AG20443 (cell line): ENCODE measurements at regions not wholly inside any gene's neighbourhood (a gene's known extent, or its start where the extent isn't known, plus 50 kb on each side); places are given as distances from the start of the nearest gene placed in this dataset.
"Not testable (repeated sequence)": the region's sequence is repeated elsewhere in the genome, so short reads cannot be mapped to it uniquely, and the experiment has no call there.

Experiments
- DNase-seq: peaks from one replicate; pipeline ENCODE4 v3.0.0; 2012; ENCODE audit warnings: low spot score, mixed read lengths

DNA sequence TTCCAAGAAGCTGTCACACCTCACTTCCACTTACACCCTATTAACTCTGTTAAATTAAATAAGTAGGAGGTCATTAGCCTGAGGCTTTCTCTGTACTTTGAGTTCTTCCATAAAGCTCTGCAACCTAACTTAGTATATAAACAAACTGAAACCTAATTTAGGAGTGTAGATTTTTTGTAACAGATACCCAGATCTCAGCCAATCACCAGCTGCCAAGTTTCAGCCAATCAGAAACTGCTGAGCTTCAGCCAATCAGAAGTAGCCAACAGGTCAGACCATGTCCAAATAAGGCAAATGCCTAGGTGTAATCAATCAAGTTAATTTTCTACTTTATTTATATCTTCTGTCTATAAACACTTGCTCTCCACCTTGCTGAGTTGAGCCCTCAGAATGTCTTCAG is 142.7 kb upstream of the SULF2 start:
- no peak for DNase-seq

- DNase-seq: no peak
These were observed 142.1 kb upstream of the SULF2 start for GRCh38 chr20:47927385-47927851.

GRCh38 chr20:47926731-47927130 is 141.4 kb upstream of the SULF2 start:
- DNase-seq: no peak

- DNase-seq: no peak
These were observed 140.3 kb upstream of the SULF2 start for GRCh38 chr20:47925593-47925992.

DNA sequence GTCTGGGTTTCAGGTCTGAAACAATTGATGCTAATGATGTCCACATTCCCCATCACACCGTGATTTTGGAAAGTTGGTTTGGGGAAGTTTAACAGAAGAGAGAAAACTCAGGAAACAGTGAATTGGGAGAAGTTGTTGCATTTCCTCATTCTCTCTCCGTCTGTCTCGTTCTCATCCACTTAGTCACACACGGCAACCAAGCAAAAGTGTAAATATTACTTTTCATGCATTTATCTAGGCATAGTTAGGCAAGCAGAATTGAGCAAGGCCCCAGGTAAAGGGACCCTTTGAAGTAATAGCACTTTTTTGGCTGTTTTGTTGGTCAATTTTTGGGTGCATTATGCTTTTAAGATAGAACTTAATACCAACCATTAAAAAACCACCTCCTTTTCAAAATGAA is 137.0 kb upstream of the SULF2 start:
- DNase-seq: peak; percentile 54

GRCh38 chr20:47921829-47922228 is 136.5 kb upstream of the SULF2 start:
- not testable (repeated sequence) for DNase-seq

DNA sequence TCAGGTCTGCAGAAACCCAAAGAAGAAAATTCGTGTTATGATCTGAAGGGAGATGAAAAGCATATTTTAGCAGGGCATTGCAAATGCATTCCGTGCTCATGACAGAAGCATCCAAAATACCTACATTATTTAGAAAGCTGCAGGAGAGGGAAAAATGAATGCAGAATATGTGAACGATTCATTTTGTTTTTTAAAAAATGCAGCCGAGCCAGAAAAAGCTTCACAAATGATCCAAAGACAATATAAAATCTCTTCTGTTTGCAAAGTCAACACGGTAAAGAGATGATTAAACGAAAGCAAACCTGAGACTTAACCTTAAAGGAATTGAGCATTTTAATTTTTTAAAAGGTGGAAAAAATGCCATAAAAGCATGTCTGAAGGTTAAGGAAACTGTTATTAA is 136.1 kb upstream of the SULF2 start:
- DNase-seq: no peak

GRCh38 chr20:47917549-47918070 is 132.3 kb upstream of the SULF2 start:
- no peak for DNase-seq

DNA sequence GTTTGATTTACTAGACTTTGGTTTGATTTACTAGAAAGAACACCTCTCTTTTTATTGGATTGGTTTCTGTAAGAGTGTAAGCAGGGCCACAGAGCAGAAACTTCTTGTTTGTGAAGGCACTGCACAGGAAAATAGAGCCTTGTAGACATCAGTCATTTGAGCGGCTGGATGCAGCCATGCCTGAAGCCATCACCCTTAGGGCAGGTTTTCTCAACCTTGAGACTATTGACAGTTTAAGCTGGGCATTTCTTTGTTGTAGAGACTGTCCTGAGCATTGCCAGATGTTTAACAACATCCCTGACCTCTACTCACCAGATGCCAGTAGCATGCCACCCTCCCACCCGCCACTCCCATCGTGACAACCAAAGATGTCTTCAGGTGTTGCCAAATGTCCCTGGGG is 130.2 kb upstream of the SULF2 start:
- no peak for DNase-seq

GRCh38 chr20:47914792-47915191 is 129.5 kb upstream of the SULF2 start:
- no peak for DNase-seq

GRCh38 chr20:47912786-47913501 is 127.7 kb upstream of the SULF2 start:
- not testable (repeated sequence) for DNase-seq

GRCh38 chr20:47912165-47912564 is 126.9 kb upstream of the SULF2 start:
- not testable (repeated sequence) for DNase-seq

GRCh38 chr20:47909696-47910369 is 124.6 kb upstream of the SULF2 start:
- not testable (repeated sequence) for DNase-seq

- not testable (repeated sequence) for DNase-seq
These were observed 123.2 kb upstream of the SULF2 start for GRCh38 chr20:47908361-47909035.

DNA sequence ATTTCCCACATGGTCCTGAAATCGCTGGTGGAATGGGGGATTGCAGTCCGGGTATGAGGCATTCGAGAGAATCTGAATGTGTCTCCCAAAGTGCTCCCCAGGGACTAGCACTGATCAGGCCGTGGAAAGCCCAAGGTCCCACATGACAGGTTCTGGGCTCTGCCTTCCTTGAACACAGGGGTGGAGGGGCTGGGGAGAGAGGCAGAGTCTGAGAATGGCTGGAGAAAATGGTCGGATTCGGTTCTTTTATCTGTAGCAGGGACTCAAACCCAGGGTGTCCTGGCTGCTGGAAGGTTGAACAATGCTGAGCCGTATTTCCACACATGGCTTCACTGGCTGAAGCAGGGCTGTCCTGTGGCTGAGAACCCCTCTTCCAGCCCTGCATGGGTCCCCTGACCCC is 122.7 kb upstream of the SULF2 start:
- DNase-seq: not testable (repeated sequence)

- no peak for DNase-seq
These were observed 121.9 kb upstream of the SULF2 start for GRCh38 chr20:47907031-47907675.

DNA sequence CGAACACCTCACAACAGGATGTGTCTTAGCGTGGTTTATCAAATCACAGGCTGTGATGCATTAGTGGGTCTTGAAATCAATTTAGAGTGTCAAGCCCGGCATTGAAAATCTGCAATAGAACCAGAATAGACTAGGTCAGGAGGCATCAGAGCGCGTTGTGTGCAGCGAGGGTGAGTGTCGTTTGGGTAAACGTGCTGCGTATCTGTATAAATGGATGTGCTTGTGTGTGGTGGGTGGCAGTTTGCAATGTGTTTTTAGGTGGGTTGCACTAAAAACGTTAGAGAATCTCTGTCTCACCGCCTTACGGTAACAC is 121.0 kb upstream of the SULF2 start:
- no peak for DNase-seq

DNA sequence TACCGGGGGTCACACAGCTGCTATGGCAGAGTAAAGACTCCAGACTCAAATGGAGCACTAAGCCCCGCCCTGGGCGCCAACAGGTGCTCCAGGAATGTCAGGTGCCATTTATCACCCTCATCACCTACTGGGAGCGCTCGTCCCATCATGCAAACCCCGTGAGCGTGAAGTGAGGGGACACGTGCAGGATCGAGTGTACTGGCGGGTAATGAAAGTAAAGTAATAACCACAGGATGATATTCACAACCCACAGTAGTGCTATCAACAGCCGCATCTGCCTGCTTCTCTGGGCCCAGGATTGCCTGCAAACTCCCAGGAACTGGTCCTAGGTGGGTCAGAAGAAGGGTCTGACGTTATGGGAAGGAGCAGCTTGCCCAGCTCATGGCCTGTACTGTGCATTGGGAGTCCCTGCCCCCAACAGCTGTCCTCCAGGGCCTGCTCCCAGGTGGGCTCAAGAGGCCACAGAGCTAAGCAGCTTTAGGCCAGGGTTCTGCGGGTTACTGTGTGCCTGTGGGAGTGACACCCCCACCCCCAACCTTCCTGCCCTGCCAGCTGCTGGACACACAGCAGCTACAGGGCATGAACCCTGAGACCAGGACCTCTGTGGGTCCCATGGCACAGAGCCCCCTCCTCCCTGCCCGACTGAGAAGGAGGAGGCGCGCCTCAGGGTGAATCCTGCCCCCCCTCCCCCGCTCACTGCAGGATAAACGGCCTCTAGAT is 120.5 kb upstream of the SULF2 start:
- no peak for DNase-seq

- not testable (repeated sequence) for DNase-seq
These were observed 117.7 kb upstream of the SULF2 start for GRCh38 chr20:47903009-47903408.

DNA sequence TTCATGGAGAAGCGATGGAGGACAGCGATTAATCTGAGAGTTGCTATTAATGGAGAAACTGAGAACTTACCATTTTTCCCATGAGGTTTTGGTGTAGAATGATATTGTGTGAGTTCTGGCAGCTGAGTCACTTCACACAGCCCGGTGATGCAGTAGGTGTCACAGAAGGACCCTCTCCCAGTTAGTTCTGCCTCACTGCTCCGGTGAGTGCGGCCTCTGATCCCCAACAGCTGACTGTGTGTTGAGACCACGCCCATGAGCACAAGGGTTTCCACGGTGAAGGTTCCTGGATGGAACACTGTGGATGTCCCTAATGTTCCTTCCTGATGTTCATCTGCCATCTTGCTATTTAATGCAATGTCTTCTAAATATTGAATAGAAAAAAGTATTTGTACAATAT is 114.0 kb upstream of the SULF2 start:
- DNase-seq: not testable (repeated sequence)

DNA sequence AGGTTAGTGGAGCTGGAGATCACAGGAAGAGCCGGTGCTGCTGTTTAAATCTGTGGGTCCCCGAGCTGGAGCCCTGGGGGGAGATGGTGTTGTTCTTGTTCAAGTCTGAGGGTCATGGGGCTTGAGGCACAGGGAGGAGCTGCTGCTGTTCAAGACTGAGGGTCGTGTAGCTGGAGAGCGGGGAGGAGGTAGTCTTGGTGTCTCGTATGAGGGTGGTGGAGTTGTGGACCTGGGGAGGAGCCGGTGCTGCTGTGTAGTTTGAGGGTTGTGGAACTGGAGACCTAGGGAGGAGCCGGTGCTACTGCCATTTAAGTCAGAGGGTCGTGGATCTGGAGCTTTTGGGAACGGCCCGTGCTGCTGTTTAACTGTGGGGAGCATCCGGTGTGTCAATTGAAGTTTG is 112.2 kb upstream of the SULF2 start:
- DNase-seq: no peak

GRCh38 chr20:47892681-47893080 is 107.4 kb upstream of the SULF2 start:
- not testable (repeated sequence) for DNase-seq
